Tibial nerve (tissue), 4 donors: ENCODE measurements at regions not wholly inside any gene's neighbourhood (a gene's known extent, or its start where the extent isn't known, plus 50 kb on each side); places are given as distances from the start of the nearest gene placed in this dataset.

Experiments used
- DNase-seq, 2 donors: peaks; one replicate each; pipeline ENCODE4 v3.0.0-alpha.2; 2019; ENCODE audit warnings: low spot score in 2 of 2
- H3K27ac ChIP-seq, 4 donors: fragments of 200-600 bp; sonication (generic) in 3 of 4; one replicate each; pipeline ENCODE4 v1.5.1; 2017 to 2019; ENCODE audit warnings: mild to moderate bottlenecking in 1 of 4
- H3K27me3 ChIP-seq, 2 donors: fragments of 200-600 bp; sonication (generic) in 1 of 2; one replicate each; pipeline versions ENCODE4 v1.5.1 to v1.6.0; 2017 to 2019
- H3K36me3 ChIP-seq, 3 donors: fragments of 200-600 bp; sonication (generic); one replicate each; pipeline ENCODE4 v1.5.1; 2018 to 2019
- H3K4me1 ChIP-seq, 4 donors: fragments of 200-600 bp; sonication (generic) in 3 of 4; one replicate each; pipeline ENCODE4 v1.5.1; 2017 to 2019
- H3K4me3 ChIP-seq, 4 donors: fragments of 200-600 bp; sonication (generic) in 3 of 4; one replicate each; pipeline ENCODE4 v1.5.1; 2017 to 2019; ENCODE audit warnings: mild to moderate bottlenecking in 1 of 4, moderate library complexity in 1 of 4
- H3K9me3 ChIP-seq, 4 donors: fragments of 200-600 bp; sonication (generic) in 3 of 4; one replicate each; pipeline ENCODE4 v1.5.1; 2017 to 2019
- CTCF ChIP-seq, 5 experiments: fragments of 200-600 bp in 3 of 5; fragments of 450-650 bp in 2 of 5; sonication (generic) in 3 of 5; IDR thresholded peaks; one replicate each; pipeline ENCODE4 v1.5.1; 2016 to 2019; ENCODE audit warnings: antibody characterized with exemption in 5 of 5, mild to moderate bottlenecking in 3 of 5, moderate library complexity in 2 of 5
- EP300 ChIP-seq, 2 donors: sonication (generic); formaldehyde crosslinking; IDR thresholded peaks; one replicate each; pipeline ENCODE4 v1.6.1; 2017; ENCODE audit warnings: antibody characterized with exemption in 2 of 2, mild to moderate bottlenecking in 1 of 2
- POLR2A ChIP-seq, 2 donors: fragments of 450-650 bp; IDR thresholded peaks; one replicate each; pipeline ENCODE4 v1.6.1; 2017; ENCODE audit warnings: antibody characterized with exemption in 2 of 2, mild to moderate bottlenecking in 2 of 2, moderate library complexity in 2 of 2
- WGBS, 2 donors: methylation state at CpG; one replicate each; pipeline ENCODE4 v1.1.5; 2018; 5-methylcytosine and 5-hydroxymethylcytosine counted together

- no peak overlapping the region for H3K4me3 ChIP-seq
- no peaks in the 10 kb centered on the region for H3K36me3 ChIP-seq
- 63 to 82% methylated on average over 1 of the region's 1 CpG for WGBS, 2 donors
- TF ChIP-seq EP300 (IDR thresholded peaks at IDR 0.05) (no peak), CTCF (IDR thresholded peaks at IDR 0.05) (no peak), POLR2A (IDR thresholded peaks at IDR 0.05) (no peak)
- no peaks in the 10 kb centered on the region for H3K27me3 ChIP-seq
- H3K27ac ChIP-seq, result no peak overlapping the region
- DNase-seq, result no peak
- no peaks in the 10 kb centered on the region for H3K4me1 ChIP-seq
- H3K9me3 ChIP-seq, result peaks cover 0 to 3% (median 0%) of the 10 kb centered on the region in 4 donors
Measured at GRCh38 chr3:73245459-73245858, 184.0 kb downstream of the EBLN2 start.

GRCh38 chr3:73249047-73249446 lies 187.6 kb downstream of the EBLN2 start:
- TF ChIP-seq EP300 (IDR thresholded peaks at IDR 0.05) (no peak), CTCF (IDR thresholded peaks at IDR 0.05) (no peak), POLR2A (IDR thresholded peaks at IDR 0.05) (no peak)
- 89 to 90% methylated on average over 7 of the region's 7 CpGs for WGBS, 2 donors

DNA sequence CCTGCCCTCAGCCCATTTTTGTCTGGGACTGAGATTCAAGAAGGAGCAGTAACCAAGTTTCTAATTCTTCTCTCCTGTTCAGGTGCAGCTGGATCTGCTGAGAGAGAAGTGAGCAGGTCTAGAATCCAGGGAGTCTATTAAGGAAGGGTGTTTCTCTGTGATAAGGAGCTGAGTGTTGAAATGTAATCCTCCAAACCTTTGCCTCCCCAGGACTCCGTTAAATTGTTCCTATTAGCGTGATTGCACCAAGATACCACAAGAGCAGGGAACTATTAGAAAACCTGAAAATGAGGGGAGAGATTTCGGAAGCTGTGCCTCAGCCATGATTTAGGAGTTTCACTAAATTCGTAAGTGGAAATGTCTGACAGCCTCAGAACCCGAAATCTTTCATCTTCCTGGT lies 192.6 kb downstream of the EBLN2 start:
- Histone ChIP-seq H3K4me1 (no peaks in the 10 kb centered on the region), H3K4me3 (no peak overlapping the region), H3K36me3 (no peaks in the 10 kb centered on the region), H3K9me3 (no peaks in the 10 kb centered on the region), H3K27ac (no peak overlapping the region), H3K27me3 (no peaks in the 10 kb centered on the region)
- no peak for TF ChIP-seq EP300 (IDR thresholded peaks at IDR 0.05)
- no peak for TF ChIP-seq CTCF (IDR thresholded peaks at IDR 0.05)
- TF ChIP-seq POLR2A (IDR thresholded peaks at IDR 0.05), result no peak
- DNase-seq, result no peak
- 67 to 81% methylated on average over 5 of the region's 5 CpGs for WGBS, 2 donors

More at GRCh38 chr3:73249047-73249446, 187.6 kb downstream of the EBLN2 start:
- Histone ChIP-seq H3K27ac (no peak overlapping the region), H3K9me3 (peaks cover 0 to 3% (median 0%) of the 10 kb centered on the region in 4 donors), H3K4me1 (no peaks in the 10 kb centered on the region), H3K27me3 (no peaks in the 10 kb centered on the region), H3K4me3 (no peak overlapping the region), H3K36me3 (no peaks in the 10 kb centered on the region)
- DNase-seq, result no peak

- Histone ChIP-seq H3K36me3 (no peaks in the 10 kb centered on the region), H3K27me3 (no peaks in the 10 kb centered on the region), H3K9me3 (no peaks in the 10 kb centered on the region), H3K27ac (no peak overlapping the region), H3K4me3 (no peak overlapping the region), H3K4me1 (no peaks in the 10 kb centered on the region)
- WGBS, 2 donors, result 36 to 43% methylated on average over 5 of the region's 5 CpGs
- TF ChIP-seq EP300 (IDR thresholded peaks at IDR 0.05) (no peak), CTCF (IDR thresholded peaks at IDR 0.05) (no peak), POLR2A (IDR thresholded peaks at IDR 0.05) (no peak)
- no peak for DNase-seq
Measured at GRCh38 chr3:73255609-73256029, 194.2 kb downstream of the EBLN2 start.

- DNase-seq, result no peak
- no peaks in the 10 kb centered on the region for H3K4me1 ChIP-seq
- no peaks in the 10 kb centered on the region for H3K27me3 ChIP-seq
- 79% methylated on average over 4 of the region's 4 CpGs for WGBS, 2 donors
- H3K36me3 ChIP-seq, result no peaks in the 10 kb centered on the region
- no peak overlapping the region for H3K4me3 ChIP-seq
- no peaks in the 10 kb centered on the region for H3K9me3 ChIP-seq
- TF ChIP-seq POLR2A (IDR thresholded peaks at IDR 0.05), result no peak
- TF ChIP-seq EP300 (IDR thresholded peaks at IDR 0.05), result no peak
- no peak for TF ChIP-seq CTCF (IDR thresholded peaks at IDR 0.05)
- H3K27ac ChIP-seq, result no peak overlapping the region
Measured at GRCh38 chr3:73257186-73257585, 195.7 kb downstream of the EBLN2 start.
